ENCODE measurements at regions not wholly inside any gene's neighbourhood (a gene's known extent, or its start where the extent isn't known, plus 50 kb on each side); places are given as distances from the start of the nearest gene placed in this dataset.
"Not testable (repeated sequence)": the region's sequence is repeated elsewhere in the genome, so short reads cannot be mapped to it uniquely, and the experiment has no call there.

GRCh38 chr9:81092057-81092456 is 597.3 kb downstream of the TLE1 start:
- POLR2A ChIA-PET: no interaction called here
- CTCF ChIA-PET: interaction anchor here (0.6 kb wide), 1 partner anchor 986 kb away, joined by 3 read pairs; no protein-coding TSS in a partner anchor

- ChIA-PET POLR2A (no interaction called here), CTCF (no interaction called here)
Observed at GRCh38 chr9:81088341-81088740, 601.0 kb downstream of the TLE1 start.

- CTCF ChIA-PET: no interaction called here
- POLR2A ChIA-PET: no interaction called here
Observed at GRCh38 chr9:81086416-81086815, 602.9 kb downstream of the TLE1 start.

DNA sequence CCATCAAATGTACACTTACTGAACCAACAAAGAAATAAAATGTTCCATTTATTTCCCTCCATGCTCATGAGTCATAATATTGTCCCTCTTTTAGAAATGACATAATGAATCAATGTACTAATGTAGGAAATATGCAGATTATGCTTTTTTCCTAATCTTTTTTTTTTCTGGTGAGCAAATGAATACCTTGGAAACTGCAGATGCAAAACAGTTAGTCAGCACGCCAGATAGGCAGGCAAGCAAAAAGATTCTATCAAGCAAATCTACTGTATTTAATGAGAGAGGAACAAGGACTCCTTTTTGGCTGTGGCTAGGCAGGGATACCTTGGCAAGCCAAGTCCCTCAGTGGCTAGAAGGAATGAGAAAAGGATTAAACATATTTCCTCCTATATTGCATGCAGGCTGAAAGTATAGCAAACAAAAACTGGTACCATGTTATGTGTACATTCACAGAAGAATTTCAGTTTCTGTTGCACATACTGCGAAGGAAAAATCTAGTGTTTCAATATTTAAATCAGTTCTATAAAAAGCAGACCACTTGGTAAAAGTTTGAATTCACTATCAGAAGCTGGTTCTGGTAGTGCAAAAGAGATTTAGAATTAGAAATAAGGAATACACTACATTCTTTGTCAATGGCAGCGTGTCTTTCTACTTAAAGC is 605.4 kb downstream of the TLE1 start:
- POLR2A ChIA-PET: no interaction called here

GRCh38 chr9:81083067-81083466 is 606.3 kb downstream of the TLE1 start:
- CTCF ChIA-PET: no interaction called here
- POLR2A ChIA-PET: no interaction called here

More for the DNA sequence above, 605.4 kb downstream of the TLE1 start:
- CTCF ChIA-PET: no interaction called here

DNA sequence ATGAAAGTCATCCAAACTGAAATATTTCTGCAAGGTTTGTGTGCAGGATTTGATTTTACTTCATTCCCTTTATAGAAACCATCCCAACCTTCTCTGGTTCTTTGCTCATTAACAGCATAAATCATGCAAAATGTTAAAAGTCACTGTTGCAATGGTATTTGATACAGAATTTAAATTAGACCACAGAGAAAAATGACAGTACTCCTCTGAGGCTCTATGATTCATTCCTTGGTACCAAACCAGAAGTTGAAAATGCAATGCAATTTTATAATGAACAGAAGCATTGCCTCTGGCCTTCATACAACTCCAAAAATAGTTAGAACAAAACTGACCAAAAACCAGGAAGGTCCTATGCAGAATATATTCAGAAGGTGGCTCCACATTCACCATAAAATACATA is 607.1 kb downstream of the TLE1 start:
- POLR2A ChIA-PET: no interaction called here
- CTCF ChIA-PET: no interaction called here

- ChIA-PET CTCF (no interaction called here), POLR2A (no interaction called here)
Observed at GRCh38 chr9:81080900-81081299, 608.4 kb downstream of the TLE1 start.

GRCh38 chr9:81080185-81080584 is 609.2 kb downstream of the TLE1 start:
- POLR2A ChIA-PET: no interaction called here
- CTCF ChIA-PET: no interaction called here

DNA sequence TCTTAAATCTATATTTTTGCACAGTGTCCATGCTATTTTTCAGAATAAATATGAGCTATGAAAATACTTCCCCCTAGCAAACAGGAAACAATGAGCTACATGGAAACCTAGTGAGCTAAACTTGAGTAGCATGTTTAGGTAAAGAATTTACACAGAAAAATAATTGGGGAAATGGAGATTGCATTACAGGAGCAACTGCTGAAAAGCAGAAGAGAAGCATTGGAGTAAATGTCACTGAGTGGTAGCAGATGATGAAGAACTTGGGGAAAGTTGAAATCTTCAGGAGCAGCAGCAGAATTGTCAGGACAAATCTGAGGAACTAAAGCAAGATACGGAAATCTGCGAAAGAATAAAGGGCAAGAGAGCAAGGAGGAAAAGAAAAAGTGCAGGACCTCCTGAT is 610.3 kb downstream of the TLE1 start:
- POLR2A ChIA-PET: no interaction called here
- CTCF ChIA-PET: no interaction called here

- CTCF ChIA-PET: no interaction called here
- POLR2A ChIA-PET: no interaction called here
Observed at GRCh38 chr9:81078555-81078954, 610.8 kb downstream of the TLE1 start.

DNA sequence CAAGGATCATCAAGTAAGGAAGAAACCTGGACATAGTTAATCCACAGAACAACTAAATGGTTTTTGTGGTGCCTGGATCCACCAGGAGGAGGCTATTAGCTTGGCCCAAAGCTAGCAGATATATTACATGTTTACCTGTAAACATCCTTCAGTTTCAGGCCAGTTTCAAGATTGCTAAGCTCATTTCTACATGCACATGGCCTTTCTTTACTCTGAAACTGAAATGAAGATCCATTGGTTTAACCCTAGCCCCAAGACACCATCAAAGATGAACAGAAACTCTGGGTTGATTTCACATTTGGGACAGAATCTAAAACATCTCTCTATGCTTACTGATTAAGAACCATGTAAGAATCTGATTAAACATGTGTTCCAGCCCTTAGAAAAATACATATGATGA is 611.8 kb downstream of the TLE1 start:
- ChIA-PET CTCF (no interaction called here), POLR2A (no interaction called here)

GRCh38 chr9:81076131-81076530 is 613.2 kb downstream of the TLE1 start:
- ChIA-PET POLR2A (no interaction called here), CTCF (no interaction called here)

DNA sequence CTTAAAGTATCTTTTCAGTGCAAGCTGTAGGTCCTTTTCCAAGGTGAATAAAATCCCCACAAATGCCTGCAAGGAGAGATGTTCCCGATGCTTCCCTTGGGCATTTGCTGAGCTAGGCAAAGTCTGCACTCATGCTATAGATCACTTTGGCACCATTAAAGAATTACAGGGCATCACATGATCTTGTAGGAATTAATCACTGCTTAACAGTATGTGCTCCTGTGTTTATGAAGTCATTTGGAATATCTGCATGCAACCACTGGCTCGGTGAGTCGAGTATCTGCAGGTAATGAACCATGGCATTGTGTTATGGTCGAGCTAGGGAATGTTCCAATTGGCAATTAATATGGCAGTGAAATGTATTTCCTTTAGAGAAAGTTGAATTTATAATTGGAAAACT is 615.1 kb downstream of the TLE1 start:
- POLR2A ChIA-PET: no interaction called here
- CTCF ChIA-PET: no interaction called here

DNA sequence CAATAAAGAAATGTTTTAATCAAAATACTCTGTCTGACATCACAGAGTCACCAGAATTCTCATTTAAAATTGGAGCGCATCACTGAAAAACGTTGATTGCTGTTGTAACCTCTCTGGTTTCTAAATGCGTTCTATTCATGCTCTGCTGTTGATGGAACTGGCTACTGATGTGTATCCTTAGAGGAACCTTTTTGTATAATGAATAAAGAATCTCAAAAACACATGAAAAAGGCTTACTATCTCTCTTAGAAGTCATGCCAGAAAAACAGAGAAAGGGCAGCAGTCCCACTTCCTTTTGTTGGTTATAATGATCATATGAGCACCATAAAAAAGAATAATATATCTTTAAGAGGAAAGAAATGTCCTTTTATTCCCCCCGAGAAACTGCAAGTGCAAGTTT is 615.5 kb downstream of the TLE1 start:
- ChIA-PET CTCF (no interaction called here), POLR2A (no interaction called here)

DNA sequence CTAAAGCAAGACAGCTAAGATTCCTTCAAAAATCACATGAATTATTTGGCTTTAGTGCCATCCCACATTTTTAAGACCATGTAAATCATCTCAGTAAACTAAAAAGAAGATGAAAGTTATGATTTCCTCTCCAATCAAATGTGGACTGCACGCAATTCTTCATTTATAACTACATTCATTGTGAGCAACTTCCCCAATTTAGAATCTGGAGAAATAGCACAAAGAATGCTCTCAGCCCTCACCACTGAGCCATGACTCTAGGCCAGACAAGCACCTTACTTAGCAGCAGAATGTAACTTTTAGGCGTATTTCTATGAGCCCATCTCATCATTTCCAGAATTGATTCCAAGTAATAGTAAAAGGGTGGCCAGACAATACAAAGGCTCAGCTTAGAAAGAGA is 616.6 kb downstream of the TLE1 start:
- ChIA-PET POLR2A (no interaction called here), CTCF (no interaction called here)

DNA sequence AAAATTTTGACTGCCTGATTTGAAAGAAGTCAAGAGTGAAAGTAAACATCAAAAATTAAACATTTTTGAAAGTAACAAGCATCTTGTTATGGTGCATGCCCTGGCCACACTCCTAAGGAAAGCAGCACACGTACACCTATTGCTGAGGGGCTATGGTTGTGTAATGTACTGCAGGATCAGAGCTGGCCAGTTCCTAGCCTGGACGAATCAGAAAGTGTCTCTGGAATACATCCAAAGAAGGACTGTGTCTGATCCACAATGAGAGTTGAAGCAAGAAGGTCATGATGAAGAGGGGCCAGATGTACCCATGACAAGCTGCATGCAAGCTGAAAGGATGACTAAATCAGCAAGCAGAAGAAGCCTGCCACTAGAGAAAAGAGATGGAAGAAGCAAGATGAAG is 618.2 kb downstream of the TLE1 start:
- ChIA-PET POLR2A (no interaction called here), CTCF (no interaction called here)

- ChIA-PET CTCF (no interaction called here), POLR2A (no interaction called here)
Observed at GRCh38 chr9:81070689-81071088, 618.7 kb downstream of the TLE1 start.

DNA sequence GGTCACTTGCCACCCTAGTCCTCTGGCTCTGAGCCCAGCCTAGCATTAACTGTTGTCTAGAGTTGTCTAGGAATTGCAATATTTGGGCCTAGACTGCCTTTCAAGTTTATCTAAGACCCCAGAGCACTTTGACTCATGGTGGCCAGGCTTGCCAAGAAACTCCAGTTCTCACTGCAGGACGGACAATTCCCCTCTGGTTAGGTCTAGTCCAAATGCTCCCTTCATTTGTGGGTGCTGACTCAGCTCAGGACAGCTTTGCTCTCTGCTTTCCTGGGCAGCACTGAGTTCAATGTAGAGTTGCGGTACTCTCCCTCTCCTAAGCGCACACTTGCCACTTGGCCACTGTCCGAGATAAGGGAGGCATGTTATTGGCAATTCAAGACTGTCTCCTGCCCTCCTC is 619.4 kb downstream of the TLE1 start:
- CTCF ChIA-PET: no interaction called here

GRCh38 chr9:81069038-81069795 is 620.1 kb downstream of the TLE1 start:
- CTCF ChIA-PET: no interaction called here

More for the DNA sequence above, 619.4 kb downstream of the TLE1 start:
- POLR2A ChIA-PET: no interaction called here

DNA sequence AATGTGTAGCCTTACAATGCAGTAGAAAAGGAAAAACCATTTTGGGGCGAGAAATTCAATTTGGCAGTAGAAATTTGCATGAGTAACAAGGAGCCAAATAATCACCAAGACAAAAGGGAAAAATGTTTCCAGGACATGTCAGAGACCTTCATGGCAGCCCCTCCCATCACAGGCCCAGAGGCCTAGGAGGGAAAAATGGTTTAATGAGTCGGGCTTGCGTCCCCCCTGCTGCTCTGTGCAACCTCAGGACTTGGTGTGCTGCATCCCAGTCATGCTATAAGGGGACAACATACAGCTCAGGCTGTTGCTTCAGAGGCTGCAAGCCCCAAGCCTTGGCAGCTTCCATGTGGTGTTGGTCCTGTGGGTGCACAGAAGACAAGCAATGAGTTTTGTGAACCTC is 626.4 kb downstream of the TLE1 start:
- CTCF ChIA-PET, POLR2A ChIA-PET: not testable (repeated sequence)

More at GRCh38 chr9:81069038-81069795, 620.1 kb downstream of the TLE1 start:
- POLR2A ChIA-PET: no interaction called here

DNA sequence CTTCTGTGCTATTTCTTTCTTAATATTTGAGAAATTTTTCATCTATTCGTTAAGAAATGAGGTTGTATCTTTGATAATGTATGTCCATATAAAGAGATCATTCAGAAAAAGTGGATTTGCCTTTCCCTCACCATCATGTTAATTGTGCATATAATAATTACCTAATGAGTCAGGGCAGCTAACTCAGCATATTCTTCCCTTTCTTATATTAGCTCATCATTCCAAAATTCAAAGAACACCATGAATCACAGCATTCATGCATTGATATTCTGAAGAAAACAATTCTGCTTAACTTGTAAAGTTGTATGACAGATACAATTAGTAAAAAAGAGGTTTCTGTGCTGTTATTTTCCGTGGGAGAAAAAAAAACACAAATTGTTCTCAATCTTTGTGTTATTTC is 630.6 kb downstream of the TLE1 start:
- POLR2A ChIA-PET: no interaction called here

More for the DNA sequence above, 630.6 kb downstream of the TLE1 start:
- CTCF ChIA-PET: no interaction called here
